Vagina (tissue), 2 donors: ENCODE measurements at regions not wholly inside any gene's neighbourhood (a gene's known extent, or its start where the extent isn't known, plus 50 kb on each side); places are given as distances from the start of the nearest gene placed in this dataset.

Experiments
- POLR2A ChIP-seq, 2 donors: fragments of 450-650 bp; IDR thresholded peaks; one replicate each; pipeline ENCODE4 v1.6.1; 2017; ENCODE audit warnings: antibody characterized with exemption in 2 of 2, mild to moderate bottlenecking in 2 of 2, moderate library complexity in 2 of 2
- POLR2AphosphoS5 ChIP-seq, 2 donors: sonication (generic); formaldehyde crosslinking; IDR thresholded peaks; one replicate each; pipeline ENCODE4 v1.9.0; 2017; ENCODE audit warnings: antibody characterized with exemption in 2 of 2, mild to moderate bottlenecking in 2 of 2, low read depth in 1 of 2; ENCODE audit not compliant: insufficient read depth in 1 of 2
- TF ChIP-seq, protein P1 (sequence below), 3 experiments: fragments of 450-650 bp in 2 of 3; fragments of 200-600 bp in 1 of 3; sonication (generic) in 1 of 3; IDR thresholded peaks; one replicate each; pipeline ENCODE4 v1.5.1; 2017 to 2019; ENCODE audit warnings: antibody characterized with exemption in 3 of 3, mild to moderate bottlenecking in 2 of 3, moderate library complexity in 2 of 3

GRCh38 chr9:117827456-117827855 lies 123.3 kb downstream of the TLR4 start:
- TF ChIP-seq, protein P1, sequence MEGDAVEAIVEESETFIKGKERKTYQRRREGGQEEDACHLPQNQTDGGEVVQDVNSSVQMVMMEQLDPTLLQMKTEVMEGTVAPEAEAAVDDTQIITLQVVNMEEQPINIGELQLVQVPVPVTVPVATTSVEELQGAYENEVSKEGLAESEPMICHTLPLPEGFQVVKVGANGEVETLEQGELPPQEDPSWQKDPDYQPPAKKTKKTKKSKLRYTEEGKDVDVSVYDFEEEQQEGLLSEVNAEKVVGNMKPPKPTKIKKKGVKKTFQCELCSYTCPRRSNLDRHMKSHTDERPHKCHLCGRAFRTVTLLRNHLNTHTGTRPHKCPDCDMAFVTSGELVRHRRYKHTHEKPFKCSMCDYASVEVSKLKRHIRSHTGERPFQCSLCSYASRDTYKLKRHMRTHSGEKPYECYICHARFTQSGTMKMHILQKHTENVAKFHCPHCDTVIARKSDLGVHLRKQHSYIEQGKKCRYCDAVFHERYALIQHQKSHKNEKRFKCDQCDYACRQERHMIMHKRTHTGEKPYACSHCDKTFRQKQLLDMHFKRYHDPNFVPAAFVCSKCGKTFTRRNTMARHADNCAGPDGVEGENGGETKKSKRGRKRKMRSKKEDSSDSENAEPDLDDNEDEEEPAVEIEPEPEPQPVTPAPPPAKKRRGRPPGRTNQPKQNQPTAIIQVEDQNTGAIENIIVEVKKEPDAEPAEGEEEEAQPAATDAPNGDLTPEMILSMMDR (IDR thresholded peaks at IDR 0.05), result no peak
- TF ChIP-seq POLR2A (IDR thresholded peaks at IDR 0.05) (no peak), POLR2AphosphoS5 (IDR thresholded peaks at IDR 0.05; ENCODE audit: insufficient read depth in 1 of 2, low read depth in 1 of 2) (no peak)
